T-cell (primary cell): ENCODE measurements at regions not wholly inside any gene's neighbourhood (a gene's known extent, or its start where the extent isn't known, plus 50 kb on each side); places are given as distances from the start of the nearest gene placed in this dataset.

Source experiments
- ATAC-seq, 4 experiments: fragments of 200-7000 bp in 3 of 4; fragments of 150-1000 bp in 1 of 4; cut with Tn5 transposase; replicated peaks in 1 of 4; 1 replicate in 3 of 4; 2 replicates in 1 of 4; pipeline ENCODE4 v1.10.0; 2021; ENCODE audit warnings: moderate library complexity in 3 of 4, mild to moderate bottlenecking in 2 of 4, moderate number of reproducible peaks in 1 of 4
- CTCF ChIA-PET, 2 donors: fragments of 300-600 bp; sonication (Branson Sonifier 250); formaldehyde crosslinking; loops; one replicate each; lab custom pipeline; 2022; ENCODE audit warnings: antibody characterized with exemption in 2 of 2; lab: Charles Lee
- POLR2A ChIA-PET, 2 donors: fragments of 300-600 bp; sonication (Branson Sonifier 250); formaldehyde crosslinking; loops; one replicate each; lab custom pipeline; 2022; ENCODE audit warnings: antibody characterized with exemption in 2 of 2; lab: Charles Lee
- DNase-seq, 35 experiments: peaks; one replicate each; pipeline versions ENCODE4 v3.0.0 to v3.0.0-alpha.2; 2013 to 2023
- H3K27ac ChIP-seq: one replicate; pipeline ENCODE4 v1.5.1; 2013; ENCODE audit warnings: low read length
- H3K27me3 ChIP-seq, 2 experiments: replicated peaks in 1 of 2; 1 replicate in 1 of 2; 2 replicates in 1 of 2; pipeline versions ENCODE4 v1.6.1 to v1.7.0; 2013; ENCODE audit warnings: low read length in 1 of 2, mixed read lengths in 1 of 2; ENCODE audit not compliant: control insufficient read depth in 2 of 2, insufficient read depth in 2 of 2; ENCODE audit errors: extremely low read depth in 1 of 2
- H3K36me3 ChIP-seq, 2 donors: 1 replicate in 1 of 2; 2 replicates in 1 of 2; pipeline versions ENCODE4 v1.6.1 to v1.7.0; 2013; ENCODE audit warnings: low read length in 1 of 2; ENCODE audit not compliant: control insufficient read depth in 2 of 2, insufficient read depth in 1 of 2; ENCODE audit errors: extremely low read depth in 1 of 2
- H3K4me1 ChIP-seq, 2 experiments: 1 replicate in 1 of 2; 2 replicates in 1 of 2; pipeline versions ENCODE4 v1.6.1 to v1.7.0; 2013; ENCODE audit warnings: low read length in 2 of 2, mixed read lengths in 1 of 2; ENCODE audit not compliant: insufficient read depth in 2 of 2, control insufficient read depth in 1 of 2; ENCODE audit errors: extremely low read depth in 1 of 2
- H3K4me3 ChIP-seq, 2 donors: 1 replicate in 1 of 2; 2 replicates in 1 of 2; pipeline versions ENCODE4 v1.5.1 to v1.7.0; 2013; ENCODE audit warnings: mild to moderate bottlenecking in 2 of 2, low read length in 1 of 2, moderate library complexity in 1 of 2; ENCODE audit not compliant: control insufficient read depth in 1 of 2; ENCODE audit errors: extremely low read depth in 1 of 2
- H3K9me3 ChIP-seq: 2 replicates; pipeline ENCODE4 v1.7.0; 2013
- H3K27ac Mint-ChIP-seq, 2 donors: one replicate each; pipeline ENCODE4 v1.8.0; 2020 to 2021; ENCODE audit warnings: mild to moderate bottlenecking in 2 of 2, mixed read lengths in 2 of 2
- H3K27me3 Mint-ChIP-seq, 2 donors: one replicate each; pipeline ENCODE4 v1.8.0; 2021 to 2022; ENCODE audit warnings: mixed read lengths in 2 of 2
- H3K36me3 Mint-ChIP-seq: one replicate; pipeline ENCODE4 v1.8.0; 2021; ENCODE audit warnings: mixed read lengths
- H3K4me1 Mint-ChIP-seq, 3 donors: one replicate each; pipeline ENCODE4 v1.8.0; 2020 to 2022; ENCODE audit warnings: mixed read lengths in 3 of 3, mild to moderate bottlenecking in 1 of 3
- H3K4me3 Mint-ChIP-seq, 3 donors: one replicate each; pipeline ENCODE4 v1.8.0; 2020 to 2022; ENCODE audit warnings: mild to moderate bottlenecking in 3 of 3, mixed read lengths in 3 of 3, moderate library complexity in 3 of 3
- H3K9me3 Mint-ChIP-seq, 3 donors: one replicate each; pipeline ENCODE4 v1.8.0; 2020 to 2022; ENCODE audit warnings: mixed read lengths in 3 of 3
- WGBS: methylation state at CpG from one replicate; pipeline ENCODE4 v1.1.5; 2013; ENCODE audit warnings: missing lambda C conversion rate; ENCODE audit not compliant: insufficient coverage; 5-methylcytosine and 5-hydroxymethylcytosine counted together

DNA sequence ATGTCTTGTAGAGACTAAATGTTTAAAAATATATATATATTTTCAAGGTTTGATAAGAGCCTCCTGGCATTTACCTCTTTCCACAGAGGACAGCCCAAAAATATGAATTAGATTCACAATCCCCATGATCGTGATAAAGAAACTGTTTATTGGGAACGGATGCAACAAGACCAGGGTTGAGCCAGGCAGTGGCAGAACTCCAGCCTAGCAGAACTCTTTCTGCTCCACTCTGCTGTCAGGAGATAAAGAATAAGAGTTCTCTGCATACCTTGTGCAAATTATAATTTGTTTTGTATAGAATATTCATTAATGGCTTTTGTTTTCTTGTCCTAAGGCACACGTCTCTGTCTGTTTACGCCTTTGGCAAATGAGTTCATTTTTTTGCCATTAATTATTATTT lies 472.2 kb downstream of the TUSC1 start:
- H3K9me3 ChIP-seq: no peaks in the 10 kb centered on the region
- CTCF ChIA-PET: no interaction called here
- no peaks in the 10 kb centered on the region for H3K36me3 Mint-ChIP-seq
- POLR2A ChIA-PET: interaction anchor here in 1 of 2 donors (0.7 kb wide), 1 partner anchor 598 kb away, joined by 3 read pairs; no protein-coding TSS in a partner anchor
- WGBS: 76% methylated on average over 2 of the region's 4 CpGs
- no peaks in the 10 kb centered on the region for H3K27me3 Mint-ChIP-seq
- H3K27me3 ChIP-seq: no peaks in the 10 kb centered on the region
- H3K27ac Mint-ChIP-seq: no peak overlapping the region
- H3K4me3 ChIP-seq: no peak overlapping the region
- H3K27ac ChIP-seq: no peak overlapping the region
- no peak overlapping the region for H3K4me3 Mint-ChIP-seq
- no peak for ATAC-seq
- no peak for DNase-seq
- no peaks in the 10 kb centered on the region for H3K4me1 ChIP-seq
- H3K36me3 ChIP-seq: no peaks in the 10 kb centered on the region
- H3K9me3 Mint-ChIP-seq: peaks cover 23 to 39% (median 32%) of the 10 kb centered on the region in 3 donors
- no peaks in the 10 kb centered on the region for H3K4me1 Mint-ChIP-seq

DNA sequence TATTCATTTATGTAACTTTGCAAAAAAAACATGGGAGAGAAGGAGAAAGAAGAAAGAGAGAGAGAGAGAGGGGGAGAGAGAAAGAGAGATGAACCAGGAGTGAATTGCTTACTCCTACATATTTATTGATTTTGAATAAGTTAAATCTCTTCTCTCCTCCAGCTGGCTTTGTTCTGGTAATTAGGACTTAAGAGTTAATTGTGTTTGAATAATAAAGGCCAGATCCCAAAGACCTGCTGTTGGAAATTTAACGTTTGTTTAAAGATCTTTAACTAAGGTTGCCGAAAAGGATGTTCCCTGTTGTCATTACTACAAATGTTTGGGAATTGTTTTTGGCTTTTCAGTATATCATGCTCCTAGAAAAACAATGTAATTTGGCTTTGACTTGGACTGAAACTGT lies 473.0 kb downstream of the TUSC1 start:
- Mint-ChIP-seq H3K36me3 (no peaks in the 10 kb centered on the region), H3K9me3 (peaks cover 20 to 43% (median 29%) of the 10 kb centered on the region in 3 donors), H3K4me1 (no peaks in the 10 kb centered on the region), H3K4me3 (no peak overlapping the region), H3K27me3 (no peaks in the 10 kb centered on the region), H3K27ac (no peak overlapping the region)
- no CpG with 5 or more reads among the region's 2 CpGs for WGBS
- Histone ChIP-seq H3K4me3 (no peak overlapping the region), H3K4me1 (no peaks in the 10 kb centered on the region), H3K36me3 (no peaks in the 10 kb centered on the region), H3K27me3 (no peaks in the 10 kb centered on the region), H3K27ac (no peak overlapping the region), H3K9me3 (no peaks in the 10 kb centered on the region)
- CTCF ChIA-PET: no interaction called here
- DNase-seq (no peak), ATAC-seq (no peak)
- POLR2A ChIA-PET: no interaction called here

DNA sequence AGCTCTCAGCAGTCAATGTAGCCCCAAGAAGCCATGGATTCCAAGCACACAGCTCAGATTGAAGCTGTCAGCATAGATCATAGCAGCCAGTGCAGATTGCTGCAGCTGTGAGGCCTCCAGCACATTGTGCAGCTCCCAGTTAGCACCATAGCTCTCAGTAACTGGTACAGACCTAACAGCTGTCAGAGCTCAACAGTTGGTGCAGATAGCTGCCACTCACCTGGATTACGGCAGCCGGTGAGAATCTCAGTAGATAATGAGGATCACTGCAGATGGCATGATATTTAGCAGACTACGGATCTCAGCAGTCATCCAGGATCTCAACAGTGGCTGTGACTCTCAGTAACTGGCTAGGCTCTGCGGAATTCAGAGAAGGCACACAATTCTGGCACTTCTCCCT lies 500.4 kb downstream of the TUSC1 start:
- H3K4me1 ChIP-seq: no peaks in the 10 kb centered on the region

DNA sequence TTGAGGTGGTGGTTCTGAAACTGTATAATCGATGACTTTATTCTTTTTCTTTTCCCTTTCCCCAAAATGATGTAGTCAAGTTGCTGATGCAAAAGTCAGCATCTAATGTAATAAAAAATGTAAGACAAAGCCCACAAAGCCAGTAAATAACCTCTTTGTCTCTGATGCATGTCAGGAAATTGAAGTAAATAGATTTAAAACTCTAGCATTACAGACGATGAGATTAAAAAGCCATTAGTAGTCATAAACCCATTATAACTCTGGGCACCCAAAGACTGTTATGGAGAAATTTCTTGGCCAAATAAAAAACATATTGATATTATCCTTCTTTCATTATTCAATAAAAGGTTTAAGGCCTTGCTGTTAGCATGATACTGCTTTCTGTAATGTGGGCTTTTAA lies 548.7 kb downstream of the TUSC1 start:
- Mint-ChIP-seq H3K27me3 (no peaks in the 10 kb centered on the region), H3K27ac (no peak overlapping the region), H3K9me3 (peaks cover 9 to 34% (median 28%) of the 10 kb centered on the region in 3 donors), H3K4me1 (no peaks in the 10 kb centered on the region), H3K36me3 (no peaks in the 10 kb centered on the region), H3K4me3 (no peak overlapping the region)
- ChIA-PET CTCF (no interaction called here), POLR2A (no interaction called here)
- no peak overlapping the region for H3K4me3 ChIP-seq
- H3K27ac ChIP-seq: no peak overlapping the region
- no peak for DNase-seq
- H3K36me3 ChIP-seq: no peaks in the 10 kb centered on the region
- H3K4me1 ChIP-seq: no peaks in the 10 kb centered on the region
- H3K27me3 ChIP-seq: no peaks in the 10 kb centered on the region
- no CpG with 5 or more reads among the region's 2 CpGs for WGBS
- ATAC-seq: no peak
- H3K9me3 ChIP-seq: no peaks in the 10 kb centered on the region

More for the DNA sequence above, 500.4 kb downstream of the TUSC1 start:
- Mint-ChIP-seq H3K4me1 (no peaks in the 10 kb centered on the region), H3K9me3 (peaks cover 13 to 50% (median 20%) of the 10 kb centered on the region in 3 donors), H3K27me3 (no peaks in the 10 kb centered on the region), H3K27ac (no peak overlapping the region), H3K4me3 (no peak overlapping the region), H3K36me3 (no peaks in the 10 kb centered on the region)
- no peaks in the 10 kb centered on the region for H3K36me3 ChIP-seq
- H3K4me3 ChIP-seq: no peak overlapping the region
- no peak overlapping the region for H3K27ac ChIP-seq
- H3K9me3 ChIP-seq: peaks cover 5% of the 10 kb centered on the region
- whole genome bisulfite sequencing: 81% methylated on average over 4 of the region's 4 CpGs
- DNase-seq: no peak
- no peaks in the 10 kb centered on the region for H3K27me3 ChIP-seq
- CTCF ChIA-PET: no interaction called here
- POLR2A ChIA-PET: no interaction called here
- no peak for ATAC-seq

DNA sequence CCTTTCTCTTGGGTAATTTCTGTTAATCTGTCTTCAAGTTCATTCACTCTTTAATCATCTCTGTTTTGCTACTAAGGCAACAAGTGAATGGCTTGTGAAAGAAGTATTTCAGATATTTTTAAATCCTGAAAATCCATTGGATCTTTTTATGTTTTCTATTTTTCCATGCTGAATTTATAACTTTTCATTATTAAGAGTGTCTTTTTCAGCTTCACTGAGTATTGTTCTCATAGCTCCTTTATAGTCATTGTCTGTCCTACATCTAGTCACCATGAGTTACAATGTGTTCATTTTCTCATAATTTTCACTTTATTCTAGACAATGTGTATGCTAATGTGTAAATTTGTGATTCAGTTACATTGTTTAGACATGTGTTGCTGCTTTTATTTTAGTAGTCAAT lies 556.4 kb downstream of the TUSC1 start:
- H3K4me1 Mint-ChIP-seq: no peaks in the 10 kb centered on the region
- no peak overlapping the region for H3K4me3 Mint-ChIP-seq
- no peaks in the 10 kb centered on the region for H3K27me3 ChIP-seq
- H3K27me3 Mint-ChIP-seq: no peaks in the 10 kb centered on the region
- ChIA-PET POLR2A (no interaction called here), CTCF (no interaction called here)
- H3K36me3 ChIP-seq: no peaks in the 10 kb centered on the region
- H3K9me3 Mint-ChIP-seq: peaks cover 3 to 55% (median 27%) of the 10 kb centered on the region in 3 donors
- ATAC-seq (no peak), DNase-seq (no peak)
- no peak overlapping the region for H3K27ac Mint-ChIP-seq
- no peak overlapping the region for H3K4me3 ChIP-seq
- H3K9me3 ChIP-seq: no peaks in the 10 kb centered on the region
- no peaks in the 10 kb centered on the region for H3K36me3 Mint-ChIP-seq
- H3K27ac ChIP-seq: no peak overlapping the region
- H3K4me1 ChIP-seq: no peaks in the 10 kb centered on the region

DNA sequence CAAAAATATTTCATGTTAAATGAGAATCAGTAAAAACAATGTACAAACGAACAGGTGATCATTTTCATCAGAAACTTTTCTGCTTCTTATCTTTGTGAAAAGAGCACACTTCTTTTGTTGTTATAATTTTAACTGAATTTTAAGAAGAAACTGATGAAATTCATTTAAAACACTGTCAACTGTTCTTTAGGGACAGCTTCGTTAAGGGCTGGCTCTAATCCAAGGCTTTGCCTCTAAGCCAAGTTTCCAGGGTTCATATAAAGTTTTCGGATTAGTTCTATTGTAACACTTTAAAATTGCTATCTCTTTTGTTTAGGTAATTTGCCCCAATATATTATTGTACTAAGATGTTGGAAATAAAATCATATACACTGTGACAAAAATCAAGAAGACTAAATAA lies 559.2 kb downstream of the TUSC1 start:
- Histone ChIP-seq H3K27me3 (no peaks in the 10 kb centered on the region), H3K36me3 (no peaks in the 10 kb centered on the region), H3K27ac (no peak overlapping the region), H3K9me3 (no peaks in the 10 kb centered on the region), H3K4me3 (no peak overlapping the region), H3K4me1 (no peaks in the 10 kb centered on the region)
- no CpG with 5 or more reads among the region's 3 CpGs for WGBS
- CTCF ChIA-PET: no interaction called here
- Mint-ChIP-seq H3K4me1 (no peaks in the 10 kb centered on the region), H3K4me3 (no peak overlapping the region), H3K36me3 (no peaks in the 10 kb centered on the region), H3K27me3 (no peaks in the 10 kb centered on the region), H3K9me3 (peaks cover 3 to 52% (median 28%) of the 10 kb centered on the region in 3 donors), H3K27ac (no peak overlapping the region)
- ATAC-seq (no peak), DNase-seq (no peak)
- POLR2A ChIA-PET: no interaction called here

DNA sequence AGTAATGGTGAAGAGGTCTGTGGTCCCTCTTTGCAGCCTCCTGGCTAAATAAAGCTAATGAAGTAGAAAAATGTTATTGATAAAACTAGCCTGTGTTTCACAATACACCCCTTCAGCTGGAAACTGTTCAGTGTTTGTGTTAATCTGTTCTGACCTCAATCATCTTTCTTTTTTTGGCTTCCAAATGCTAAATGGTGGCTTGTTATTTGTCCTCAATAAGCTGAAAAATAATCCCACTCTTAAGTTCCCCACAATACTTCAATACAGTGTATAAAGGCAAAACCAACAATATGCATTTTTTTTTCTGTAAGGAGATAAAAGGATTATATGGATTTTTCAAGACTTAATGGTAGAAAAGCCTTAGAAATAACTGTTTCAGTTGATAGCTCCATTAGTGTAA lies 560.5 kb downstream of the TUSC1 start:
- Mint-ChIP-seq H3K36me3 (no peaks in the 10 kb centered on the region), H3K4me3 (no peak overlapping the region), H3K4me1 (no peaks in the 10 kb centered on the region), H3K27ac (no peak overlapping the region), H3K27me3 (no peaks in the 10 kb centered on the region), H3K9me3 (peaks cover 3 to 48% (median 17%) of the 10 kb centered on the region in 3 donors)
- ChIA-PET POLR2A (no interaction called here), CTCF (no interaction called here)
- no peak for ATAC-seq
- Histone ChIP-seq H3K27me3 (no peaks in the 10 kb centered on the region), H3K36me3 (no peaks in the 10 kb centered on the region), H3K27ac (no peak overlapping the region), H3K9me3 (no peaks in the 10 kb centered on the region), H3K4me3 (no peak overlapping the region), H3K4me1 (no peaks in the 10 kb centered on the region)
- DNase-seq: no peak
